GM12878 (cell line): ENCODE measurements at regions not wholly inside any gene's neighbourhood (a gene's known extent, or its start where the extent isn't known, plus 50 kb on each side); places are given as distances from the start of the nearest gene placed in this dataset.

Source experiments
- ATAC-seq: fragments of 200-7000 bp; cut with Tn5 transposase; 3 replicates; pipeline ENCODE4 v1.9.1; 2020; ENCODE audit warnings: mild to moderate bottlenecking, moderate library complexity
- BruUV-seq: library from RNA; stranded (reverse); fragments of 400-500 nt; replicated peaks from 2 replicates; lab custom pipeline; 2021; lab: Mats Ljungman, UMichigan
- CTCF ChIA-PET: fragments of 300-600 bp; sonication (Branson Sonifier 250); formaldehyde crosslinking; extraction: SDS; loops from one replicate; lab custom pipeline; 2021; ENCODE audit warnings: inconsistent platforms; lab: Yijun Ruan, JAX
- POLR2A ChIA-PET: fragments of 350-600 bp; formaldehyde crosslinking; extraction: SDS; loops from one replicate; lab custom pipeline; 2021; ENCODE audit warnings: inconsistent platforms; lab: Charles Lee
- RAD21 ChIA-PET: fragments of 300-600 bp; sonication (Branson Sonifier 250); formaldehyde crosslinking; loops from one replicate; lab custom pipeline; 2023; ENCODE audit warnings: antibody characterized with exemption; ENCODE audit not compliant: unreplicated experiment; lab: Charles Lee
- SMC1A ChIA-PET: fragments of 300-600 bp; sonication (Branson Sonifier 250); formaldehyde crosslinking; loops from one replicate; lab custom pipeline; 2023; ENCODE audit not compliant: unreplicated experiment, uncharacterized antibody; lab: Charles Lee
- DNase-seq: peaks from one replicate; pipeline ENCODE4 v3.0.0-alpha.2; 2011; ENCODE audit warnings: low read depth, low spot score
- FAIRE-seq: peaks from 3 replicates; lab custom pipeline; 2011; peaks lifted over from hg19 to GRCh38; lab: Jason Lieb, UNC
- H2AFZ ChIP-seq: 2 replicates; pipeline ENCODE4 v1.6.0; 2011; ENCODE audit warnings: low read depth, low read length, control low read depth; ENCODE audit not compliant: control insufficient read depth
- H3K27ac ChIP-seq: 2 replicates; pipeline ENCODE4 v1.5.1; 2011; ENCODE audit warnings: control low read depth; ENCODE audit not compliant: control insufficient read depth, insufficient read depth
- H3K27me3 ChIP-seq, 2 experiments: replicated peaks in 1 of 2; 2 replicates each; pipeline versions ENCODE4 v1.6.0 to v1.6.1; 2011; ENCODE audit warnings: low read length in 1 of 2; ENCODE audit not compliant: control insufficient read depth in 2 of 2, insufficient read depth in 2 of 2
- H3K36me3 ChIP-seq, 2 experiments: 2 replicates each; pipeline ENCODE4 v1.5.1; 2011; ENCODE audit warnings: low read length in 1 of 2; ENCODE audit not compliant: control insufficient read depth in 2 of 2, insufficient read depth in 2 of 2
- H3K4me1 ChIP-seq: 2 replicates; pipeline ENCODE4 v1.6.1; 2011; ENCODE audit warnings: mild to moderate bottlenecking, low read length, moderate library complexity, mixed read lengths; ENCODE audit not compliant: control insufficient read depth, insufficient read depth
- H3K4me2 ChIP-seq: 2 replicates; pipeline ENCODE4 v1.6.0; 2011; ENCODE audit warnings: control low read depth; ENCODE audit not compliant: control insufficient read depth, insufficient read depth
- H3K4me3 ChIP-seq: fragments of 200-600 bp; sonication (generic); 2 replicates; pipeline ENCODE4 v1.5.1; 2016
- H3K79me2 ChIP-seq: 2 replicates; pipeline ENCODE4 v1.6.0; 2011; ENCODE audit warnings: low read length; ENCODE audit not compliant: control insufficient read depth, insufficient read depth
- H3K9ac ChIP-seq: 2 replicates; pipeline ENCODE4 v1.8.0; 2011; ENCODE audit warnings: low read length, control low read depth, mixed read lengths; ENCODE audit not compliant: control insufficient read depth, insufficient read depth
- H3K9me3 ChIP-seq: replicated peaks from 3 replicates; pipeline ENCODE4 v1.5.1; 2011; ENCODE audit warnings: mild to moderate bottlenecking, low read length; ENCODE audit not compliant: control insufficient read depth, insufficient read depth
- H4K20me1 ChIP-seq: 2 replicates; pipeline ENCODE4 v1.6.0; 2011; ENCODE audit not compliant: control insufficient read depth, insufficient read depth
- CEBPB ChIP-seq, 2 experiments: fragments of 150-350 bp in 1 of 2; IDR thresholded peaks; 2 replicates each; pipeline ENCODE4 v1.6.1; 2012 to 2014; ENCODE audit warnings: low read depth in 2 of 2, low read length in 2 of 2, borderline replicate concordance in 1 of 2, inconsistent platforms in 1 of 2
- CHD1 ChIP-seq: IDR thresholded peaks from 2 replicates; pipeline ENCODE4 v1.6.1; 2012; ENCODE audit warnings: low read depth, low read length, improper control_type of control experiment
- CREM ChIP-seq: IDR thresholded peaks from 2 replicates; pipeline ENCODE4 v1.6.1; 2014; ENCODE audit warnings: antibody characterized with exemption, low read depth
- FOXM1 ChIP-seq: IDR thresholded peaks from 2 replicates; pipeline ENCODE4 v1.6.1; 2012; ENCODE audit warnings: low read depth, mild to moderate bottlenecking, inconsistent platforms, low read length, moderate library complexity
- MEF2B ChIP-seq: fragments of 450-650 bp; IDR thresholded peaks from 2 replicates; pipeline ENCODE4 v1.6.1; 2018; ENCODE audit warnings: mild to moderate bottlenecking, moderate library complexity; ENCODE audit not compliant: partially characterized antibody, poor library complexity, severe bottlenecking
- NFYA ChIP-seq: IDR thresholded peaks from 2 replicates; pipeline ENCODE4 v1.6.1; 2011; ENCODE audit warnings: low read depth, mild to moderate bottlenecking, low read length, improper control_type of control experiment, borderline replicate concordance
- PAX5 ChIP-seq: IDR thresholded peaks from 2 replicates; pipeline ENCODE4 v1.6.1; 2011; ENCODE audit warnings: low read depth, low read length, borderline replicate concordance
- POLR2AphosphoS2 ChIP-seq: IDR thresholded peaks from 2 replicates; pipeline ENCODE4 v1.6.1; 2011; ENCODE audit warnings: low read depth, mild to moderate bottlenecking, low read length, improper control_type of control experiment, moderate library complexity
- RCOR1 ChIP-seq: conservative IDR thresholded peaks from 2 replicates; pipeline ENCODE4 v1.6.1; 2012; ENCODE audit warnings: low read depth, low read length, improper control_type of control experiment
- ZNF207 ChIP-seq: fragments of 450-650 bp; IDR thresholded peaks from 2 replicates; pipeline ENCODE4 v1.6.1; 2014; ENCODE audit warnings: antibody characterized with exemption, mild to moderate bottlenecking, borderline replicate concordance
- ZNF384 ChIP-seq: IDR thresholded peaks from 2 replicates; pipeline ENCODE4 v1.6.1; 2012; ENCODE audit warnings: low read depth, mild to moderate bottlenecking, low read length, improper control_type of control experiment, borderline replicate concordance
- WGBS: methylation state at CpG from one replicate; pipeline ENCODE4 v1.1.6; 2016; ENCODE audit warnings: low lambda C conversion rate; ENCODE audit not compliant: insufficient replicate concordance, insufficient coverage; ENCODE audit errors: missing lambda C conversion rate; 5-methylcytosine and 5-hydroxymethylcytosine counted together
- in situ Hi-C: fragments of 300-500 bp; cut with MboI; formaldehyde crosslinking; loops from 9 replicates; pipeline ENCODE4 v1.14.3; 2018; ENCODE audit warnings: mixed read lengths
- intact Hi-C: fragments of 100-400 bp; cut with micrococcal nuclease; formaldehyde crosslinking; loops from one replicate; pipeline ENCODE4 v1.14.2; 2022; ENCODE audit not compliant: unreplicated experiment
- TF ChIP-seq, protein P1 (sequence below): IDR thresholded peaks from 2 replicates; pipeline ENCODE4 v1.6.1; 2011; ENCODE audit warnings: borderline replicate concordance, low read depth, mild to moderate bottlenecking, moderate library complexity, low read length; ENCODE audit not compliant: insufficient read depth, poor library complexity, severe bottlenecking
- TF ChIP-seq, protein P2 (sequence below): fragments of 450-650 bp; IDR thresholded peaks from 2 replicates; pipeline ENCODE4 v1.6.1; 2017; ENCODE audit warnings: low read depth, mild to moderate bottlenecking, moderate library complexity

DNA sequence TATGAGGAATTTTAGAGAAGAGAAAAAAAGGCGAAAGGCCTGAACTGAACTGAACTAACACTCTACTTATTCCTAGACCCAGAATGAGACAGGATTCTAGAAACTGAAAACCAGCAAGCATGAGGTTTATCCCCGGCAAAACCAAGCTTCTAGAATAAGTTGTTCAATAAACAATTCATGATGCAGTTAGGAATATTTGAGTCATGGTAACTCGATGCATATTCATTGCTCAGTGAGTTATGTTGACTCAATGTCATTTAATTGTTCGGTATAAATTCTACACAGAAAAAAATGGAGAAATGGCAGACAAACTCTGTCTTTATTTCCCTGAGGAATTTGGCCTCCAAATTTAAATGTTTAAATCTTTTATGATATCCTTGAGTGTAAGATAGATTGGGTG lies 321.5 kb downstream of the SATB2 start:
- SMC1A ChIA-PET, result interaction anchor here (1.1 to 3.6 kb wide), 5 partner anchors 9 to 232 kb away, joined by 3 to 14 read pairs (median 3); no protein-coding TSS in a partner anchor
- H3K4me3 ChIP-seq, result no peak overlapping the region
- H3K27ac ChIP-seq, result no peak overlapping the region
- no peak for TF ChIP-seq PAX5
- BruUV-seq, result no TSS peak
- no peaks in the 10 kb centered on the region for H3K79me2 ChIP-seq
- no peak for FAIRE-seq
- in situ Hi-C loops, result no loop called here
- DNase-seq, result no peak
- intact Hi-C loops, result no loop called here
- POLR2A ChIA-PET, result no interaction called here
- H3K36me3 ChIP-seq, result no peaks in the 10 kb centered on the region
- H3K9ac ChIP-seq, result no peak overlapping the region
- 26% methylated on average over 4 of the region's 4 CpGs for WGBS
- no peaks in the 10 kb centered on the region for H3K9me3 ChIP-seq
- ATAC-seq, result no peak
- no peaks in the 10 kb centered on the region for H3K27me3 ChIP-seq
- RAD21 ChIA-PET, result no interaction called here
- CTCF ChIA-PET, result no interaction called here
- no peaks in the 10 kb centered on the region; the same call in 1 of the 2 replicates for H4K20me1 ChIP-seq
- no peak overlapping the region for H3K4me2 ChIP-seq
- no peak overlapping the region for H2AFZ ChIP-seq
- no peaks in the 10 kb centered on the region for H3K4me1 ChIP-seq

DNA sequence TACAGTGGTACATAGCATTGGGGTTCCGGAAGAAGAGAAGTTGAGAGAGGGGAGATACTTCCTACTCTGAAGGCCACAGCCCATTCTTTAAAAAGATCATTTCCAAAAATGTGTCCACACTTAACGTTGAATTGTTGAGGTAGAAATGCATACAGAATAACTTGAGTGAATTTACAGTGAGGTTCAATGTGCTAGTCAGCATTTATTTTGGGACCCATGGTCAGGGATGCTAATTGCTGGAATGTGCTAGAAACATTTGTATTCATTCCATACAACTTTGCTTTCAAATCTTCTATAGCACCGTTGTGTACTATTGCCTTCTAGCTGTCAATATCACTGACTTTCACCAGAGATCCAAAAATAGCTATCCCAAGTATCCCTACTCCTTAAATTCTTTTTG lies 325.9 kb downstream of the SATB2 start:
- no peak for FAIRE-seq
- ChIA-PET POLR2A (interaction anchor here (0.7 kb wide), 2 partner anchors 27 to 107 kb away, joined by 6 to 8 read pairs; no protein-coding TSS in a partner anchor), SMC1A (interaction anchor here (0.7 to 1.8 kb wide), 5 partner anchors 59 to 341 kb away, joined by 3 to 7 read pairs (median 4); no protein-coding TSS in a partner anchor), CTCF (interaction anchor here (1.0 to 1.4 kb wide), 2 partner anchors 11 to 74 kb away, joined by 3 read pairs; no protein-coding TSS in a partner anchor), RAD21 (interaction anchor here (1.7 kb wide), 1 partner anchor 42 kb away, joined by 4 read pairs; no protein-coding TSS in a partner anchor)
- Histone ChIP-seq H4K20me1 (no peaks in the 10 kb centered on the region; the same call in 1 of the 2 replicates), H3K9ac (no peak overlapping the region), H3K79me2 (no peaks in the 10 kb centered on the region), H3K4me2 (no peak overlapping the region), H2AFZ (no peak overlapping the region), H3K27me3 (no peaks in the 10 kb centered on the region), H3K4me1 (no peaks in the 10 kb centered on the region), H3K9me3 (no peaks in the 10 kb centered on the region), H3K36me3 (no peaks in the 10 kb centered on the region), H3K4me3 (no peak overlapping the region), H3K27ac (no peak overlapping the region)
- no peak for ATAC-seq
- 10% methylated on average over 3 of the region's 3 CpGs for WGBS
- in situ Hi-C loops (no loop called here), intact Hi-C loops (no loop called here)
- DNase-seq, result no peak
- no TSS peak for BruUV-seq
- TF ChIP-seq POLR2AphosphoS2 (no peak), MEF2B (no peak), ZNF384 (no peak), FOXM1 (no peak), CEBPB (IDR thresholded peaks at IDR 0.05; ENCODE audit: borderline replicate concordance in 1 of 2, low read depth in 2 of 2, low read length in 2 of 2) (no peak), RCOR1 (no peak), ZNF207 (no peak), NFYA (no peak), CHD1 (no peak), CREM (no peak)
- TF ChIP-seq, protein P1, sequence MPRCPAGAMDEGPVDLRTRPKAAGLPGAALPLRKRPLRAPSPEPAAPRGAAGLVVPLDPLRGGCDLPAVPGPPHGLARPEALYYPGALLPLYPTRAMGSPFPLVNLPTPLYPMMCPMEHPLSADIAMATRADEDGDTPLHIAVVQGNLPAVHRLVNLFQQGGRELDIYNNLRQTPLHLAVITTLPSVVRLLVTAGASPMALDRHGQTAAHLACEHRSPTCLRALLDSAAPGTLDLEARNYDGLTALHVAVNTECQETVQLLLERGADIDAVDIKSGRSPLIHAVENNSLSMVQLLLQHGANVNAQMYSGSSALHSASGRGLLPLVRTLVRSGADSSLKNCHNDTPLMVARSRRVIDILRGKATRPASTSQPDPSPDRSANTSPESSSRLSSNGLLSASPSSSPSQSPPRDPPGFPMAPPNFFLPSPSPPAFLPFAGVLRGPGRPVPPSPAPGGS, result no peak
- TF ChIP-seq, protein P2, sequence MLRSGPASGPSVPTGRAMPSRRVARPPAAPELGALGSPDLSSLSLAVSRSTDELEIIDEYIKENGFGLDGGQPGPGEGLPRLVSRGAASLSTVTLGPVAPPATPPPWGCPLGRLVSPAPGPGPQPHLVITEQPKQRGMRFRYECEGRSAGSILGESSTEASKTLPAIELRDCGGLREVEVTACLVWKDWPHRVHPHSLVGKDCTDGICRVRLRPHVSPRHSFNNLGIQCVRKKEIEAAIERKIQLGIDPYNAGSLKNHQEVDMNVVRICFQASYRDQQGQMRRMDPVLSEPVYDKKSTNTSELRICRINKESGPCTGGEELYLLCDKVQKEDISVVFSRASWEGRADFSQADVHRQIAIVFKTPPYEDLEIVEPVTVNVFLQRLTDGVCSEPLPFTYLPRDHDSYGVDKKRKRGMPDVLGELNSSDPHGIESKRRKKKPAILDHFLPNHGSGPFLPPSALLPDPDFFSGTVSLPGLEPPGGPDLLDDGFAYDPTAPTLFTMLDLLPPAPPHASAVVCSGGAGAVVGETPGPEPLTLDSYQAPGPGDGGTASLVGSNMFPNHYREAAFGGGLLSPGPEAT, result no peak
